HG03103 (cell line): ENCODE measurements at regions not wholly inside any gene's neighbourhood (a gene's known extent, or its start where the extent isn't known, plus 50 kb on each side); places are given as distances from the start of the nearest gene placed in this dataset.

Experiments
- ATAC-seq: cut with Tn5 transposase; IDR thresholded peaks from one replicate; pipeline ENCODE4 v1.9.1; 2021; ENCODE audit warnings: low read depth; ENCODE audit not compliant: unreplicated experiment

DNA sequence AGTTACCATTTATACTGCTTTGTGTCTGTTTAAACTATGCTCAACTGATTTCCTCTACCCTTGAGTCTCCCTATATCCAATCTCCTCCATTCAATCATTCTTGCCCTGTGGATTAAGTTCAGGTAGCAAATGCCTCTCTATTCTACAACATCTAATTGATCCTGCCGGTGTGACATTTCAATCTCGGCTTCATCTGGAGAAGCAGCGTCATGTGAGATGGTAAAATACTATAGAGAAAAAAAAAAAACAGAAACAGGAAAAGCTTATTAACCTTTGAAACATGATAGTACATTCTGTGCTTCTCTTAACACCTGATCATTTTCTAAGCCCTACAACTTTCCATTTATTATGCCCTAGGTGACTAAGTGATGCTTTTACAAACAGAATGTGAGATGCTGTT, 89.4 kb downstream of the KCTD12 start:
- no peak for ATAC-seq

- ATAC-seq: no peak
Observed at GRCh38 chr13:76795701-76796695, 90.2 kb downstream of the KCTD12 start.

DNA sequence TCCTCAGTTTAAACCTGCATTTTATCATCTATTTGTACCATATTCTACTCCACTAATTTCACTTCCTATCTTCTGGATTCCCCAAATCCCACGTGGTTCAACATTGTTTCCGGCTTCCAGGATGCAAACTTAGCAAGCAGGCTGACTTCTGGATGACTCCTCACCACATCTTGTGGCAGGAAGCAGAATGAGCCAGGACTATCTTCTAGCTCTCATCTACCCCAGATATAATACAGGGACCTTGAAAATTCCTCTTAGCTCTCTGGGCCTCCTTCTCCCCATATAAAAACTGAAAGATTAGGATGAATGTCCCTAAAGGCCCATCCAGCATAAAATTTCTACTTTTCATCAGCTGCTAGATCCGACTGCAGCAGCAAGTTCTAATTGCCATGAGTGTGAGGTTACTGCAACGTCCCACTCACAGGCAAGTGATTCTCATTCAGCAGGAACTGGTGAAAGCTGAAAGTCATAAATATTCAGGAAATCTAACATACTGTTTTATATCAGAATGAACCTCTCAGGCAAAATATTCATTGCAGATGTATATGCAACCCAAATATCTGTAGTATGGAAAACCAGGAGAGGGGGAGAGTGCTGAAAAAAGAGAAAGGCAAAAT, 93.4 kb downstream of the KCTD12 start:
- ATAC-seq: no peak

GRCh38 chr13:76790980-76791819, 95.0 kb downstream of the KCTD12 start:
- ATAC-seq: no peak

GRCh38 chr13:76790526-76790925, 95.7 kb downstream of the KCTD12 start:
- ATAC-seq: no peak

- no peak for ATAC-seq
Observed at GRCh38 chr13:76783798-76784197, 102.4 kb downstream of the KCTD12 start.

DNA sequence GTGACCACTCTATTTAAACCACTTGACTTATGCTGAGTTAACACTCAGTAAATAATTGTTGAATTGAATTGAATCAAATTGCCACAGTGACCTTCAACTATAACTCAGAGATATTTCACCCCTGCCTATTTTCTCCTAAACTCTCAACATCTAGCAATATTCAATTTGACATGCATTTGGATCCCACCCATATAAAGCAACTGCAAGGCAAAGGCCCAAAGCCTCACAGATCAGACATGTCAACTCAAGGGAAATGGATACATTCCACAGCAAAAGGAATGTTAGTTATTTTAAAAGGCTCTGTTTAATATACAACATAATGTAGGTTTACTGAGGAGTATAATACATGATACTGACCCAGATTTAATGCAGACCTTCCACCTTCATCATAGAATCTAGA, 107.4 kb downstream of the KCTD12 start:
- no peak for ATAC-seq

- no peak for ATAC-seq
Observed at GRCh38 chr13:76777096-76777495, 109.1 kb downstream of the KCTD12 start.

- no peak for ATAC-seq
Observed at GRCh38 chr13:76775088-76775740, 111.0 kb downstream of the KCTD12 start.

- no peak for ATAC-seq
Observed at GRCh38 chr13:76773448-76774094, 112.6 kb downstream of the KCTD12 start.

- ATAC-seq: no peak
Observed at GRCh38 chr13:76772241-76772640, 114.0 kb downstream of the KCTD12 start.

DNA sequence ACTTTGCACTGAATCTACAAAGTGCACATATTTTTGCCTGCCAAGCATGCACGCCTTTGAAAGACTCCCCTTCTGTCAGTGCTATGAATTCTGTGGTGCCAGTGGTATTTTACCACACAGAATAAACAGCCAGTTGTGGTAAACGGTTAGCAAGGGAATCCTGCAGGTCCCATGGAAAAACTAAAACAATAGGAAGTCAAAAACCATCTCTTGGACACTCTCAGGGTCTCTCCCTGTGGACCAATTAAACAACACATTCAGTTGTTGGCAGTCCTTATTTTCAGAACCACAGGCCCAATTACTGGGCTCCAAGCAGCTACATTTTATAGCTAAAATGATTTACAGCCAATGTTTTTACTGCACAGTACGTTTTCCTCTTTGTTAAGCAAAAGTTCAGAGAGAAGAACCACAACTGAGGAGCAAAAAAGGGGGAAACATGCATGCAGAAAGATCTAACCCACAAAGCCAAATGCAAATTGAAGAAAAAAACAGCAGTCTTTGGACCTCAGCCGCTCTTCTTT, 116.9 kb downstream of the KCTD12 start:
- no peak for ATAC-seq

DNA sequence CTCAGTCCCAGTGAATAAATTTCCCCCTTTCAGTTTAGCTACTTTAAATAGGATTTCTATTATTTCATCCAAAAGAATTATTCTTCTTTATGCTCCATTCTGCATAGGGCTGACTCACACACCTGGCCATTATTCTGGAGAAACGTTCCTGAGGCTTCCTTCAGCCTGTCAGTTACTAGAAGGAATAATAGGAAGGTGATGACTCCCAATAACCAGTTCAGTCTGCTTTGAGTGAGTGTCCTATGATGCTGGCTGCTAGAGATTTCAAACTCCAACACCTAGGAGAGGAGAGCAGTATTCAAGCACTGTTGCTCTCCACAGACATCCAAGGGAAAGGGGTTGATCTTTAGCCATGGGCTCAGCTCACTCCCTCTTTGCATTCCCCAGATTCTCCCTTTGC, 117.8 kb downstream of the KCTD12 start:
- ATAC-seq: no peak

GRCh38 chr13:76764916-76765315, 121.3 kb downstream of the KCTD12 start:
- ATAC-seq: no peak

- no peak for ATAC-seq
Observed at GRCh38 chr13:76764429-76764828, 121.8 kb downstream of the KCTD12 start.

DNA sequence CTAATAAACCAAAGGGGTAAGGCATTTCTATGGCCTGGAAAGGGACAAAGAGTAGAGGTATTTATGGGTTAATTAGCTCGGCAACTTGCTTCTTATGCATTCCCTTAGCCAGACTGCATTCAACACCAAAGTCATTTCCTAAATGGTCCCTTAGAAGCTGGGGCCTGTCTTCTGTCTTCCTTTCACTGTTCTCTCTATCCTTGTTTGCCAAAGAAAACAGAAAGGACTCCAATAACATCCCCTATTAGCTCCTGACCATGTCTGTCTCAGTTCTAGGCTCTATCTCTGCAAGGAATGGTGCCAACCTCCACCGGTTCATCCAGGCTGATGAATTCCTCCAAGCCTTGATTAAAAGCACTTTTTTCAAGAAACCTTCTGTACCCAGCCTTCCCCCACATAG, 123.5 kb downstream of the KCTD12 start:
- ATAC-seq: no peak

- no peak for ATAC-seq
Observed at GRCh38 chr13:76759877-76760276, 126.3 kb downstream of the KCTD12 start.

DNA sequence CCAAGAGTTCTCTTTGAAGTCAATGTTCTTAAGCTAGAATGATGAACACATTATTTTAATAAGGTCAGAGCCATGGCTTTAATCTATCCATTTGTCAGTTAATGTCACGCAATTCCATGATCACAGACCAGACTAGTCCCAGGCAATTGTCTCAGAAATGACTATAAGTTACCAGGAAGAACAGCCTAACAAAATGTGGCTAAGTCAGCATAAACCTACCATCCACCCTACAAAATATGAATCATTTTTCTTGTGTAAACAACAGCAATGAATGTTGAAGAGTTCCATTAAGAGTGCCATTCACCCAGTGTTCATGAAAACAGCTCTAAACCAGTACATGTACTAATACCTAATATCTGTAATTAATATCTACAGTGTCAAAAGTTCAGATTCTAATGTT, 127.5 kb downstream of the KCTD12 start:
- ATAC-seq: no peak

DNA sequence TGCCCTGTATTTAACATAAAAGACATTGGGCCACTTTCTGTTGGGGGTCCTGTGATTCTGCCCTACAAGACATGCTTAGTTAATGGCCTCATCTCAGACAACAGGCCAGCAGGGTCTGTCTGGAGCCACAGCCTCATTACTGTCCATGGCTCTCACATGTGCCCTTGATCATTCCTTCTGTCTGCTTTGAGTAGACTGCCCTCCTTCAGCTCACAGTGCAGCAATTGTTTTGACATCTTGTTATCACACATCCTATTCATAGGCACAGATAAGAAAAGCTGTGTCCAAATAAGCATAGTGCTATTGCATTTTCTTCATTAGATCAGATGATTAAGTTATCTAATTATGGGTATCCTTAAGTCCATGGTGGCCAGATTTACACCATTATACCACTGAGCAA, 127.9 kb downstream of the KCTD12 start:
- ATAC-seq: no peak

DNA sequence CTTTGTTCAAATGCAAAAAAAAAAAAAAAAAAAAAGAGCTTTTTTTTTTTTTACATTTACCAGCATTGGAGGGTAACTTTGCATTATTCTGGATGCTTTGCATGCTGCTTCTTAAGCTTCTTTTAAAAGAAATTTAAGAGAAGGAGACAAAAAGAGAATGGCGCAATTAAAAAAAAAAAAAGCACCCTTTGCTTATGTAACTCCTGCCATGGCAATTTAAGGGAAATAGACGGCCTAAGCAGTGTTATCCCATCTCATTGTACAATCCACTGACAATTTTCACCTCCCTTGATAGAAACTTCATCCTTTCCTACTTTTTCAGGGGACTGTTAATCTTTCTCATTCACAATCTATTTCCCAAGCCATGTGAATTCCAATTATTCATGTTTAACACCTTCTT, 129.8 kb downstream of the KCTD12 start:
- ATAC-seq: no peak
